Activated T-helper 2 cell treated with anti-CD3 and anti-CD28 coated beads, Interferon-gamma antibody, Interleukin-2, Interleukin-4, amounts not matched to agents 10 μg/mL and 5 μg/mL and 100 μg/mL, durations not matched to agents 14 hours and 24 hours and 36 hours (primary cell): ENCODE measurements at regions not wholly inside any gene's neighbourhood (a gene's known extent, or its start where the extent isn't known, plus 50 kb on each side); places are given as distances from the start of the nearest gene placed in this dataset.

Experiments used
- DNase-seq: peaks from one replicate; pipeline ENCODE4 v3.0.0; 2021; ENCODE audit warnings: low spot score
- H3K27ac Mint-ChIP-seq: one replicate; pipeline ENCODE4 v1.8.0; 2021; ENCODE audit warnings: mixed read lengths
- H3K27me3 Mint-ChIP-seq: one replicate; pipeline ENCODE4 v1.8.0; 2021; ENCODE audit warnings: low read depth, mixed read lengths
- H3K36me3 Mint-ChIP-seq: one replicate; pipeline ENCODE4 v1.8.0; 2021; ENCODE audit warnings: low read depth, mixed read lengths
- H3K4me1 Mint-ChIP-seq: one replicate; pipeline ENCODE4 v1.8.0; 2021; ENCODE audit warnings: low read depth, mixed read lengths
- H3K4me3 Mint-ChIP-seq: one replicate; pipeline ENCODE4 v1.8.0; 2021; ENCODE audit warnings: low read depth, mild to moderate bottlenecking, moderate library complexity, mixed read lengths
- H3K9me3 Mint-ChIP-seq: one replicate; pipeline ENCODE4 v1.8.0; 2021; ENCODE audit warnings: mixed read lengths
- intact Hi-C: fragments of 100-400 bp; cut with micrococcal nuclease; formaldehyde crosslinking; loops from one replicate; pipeline ENCODE4 v1.15.1; 2023

DNA sequence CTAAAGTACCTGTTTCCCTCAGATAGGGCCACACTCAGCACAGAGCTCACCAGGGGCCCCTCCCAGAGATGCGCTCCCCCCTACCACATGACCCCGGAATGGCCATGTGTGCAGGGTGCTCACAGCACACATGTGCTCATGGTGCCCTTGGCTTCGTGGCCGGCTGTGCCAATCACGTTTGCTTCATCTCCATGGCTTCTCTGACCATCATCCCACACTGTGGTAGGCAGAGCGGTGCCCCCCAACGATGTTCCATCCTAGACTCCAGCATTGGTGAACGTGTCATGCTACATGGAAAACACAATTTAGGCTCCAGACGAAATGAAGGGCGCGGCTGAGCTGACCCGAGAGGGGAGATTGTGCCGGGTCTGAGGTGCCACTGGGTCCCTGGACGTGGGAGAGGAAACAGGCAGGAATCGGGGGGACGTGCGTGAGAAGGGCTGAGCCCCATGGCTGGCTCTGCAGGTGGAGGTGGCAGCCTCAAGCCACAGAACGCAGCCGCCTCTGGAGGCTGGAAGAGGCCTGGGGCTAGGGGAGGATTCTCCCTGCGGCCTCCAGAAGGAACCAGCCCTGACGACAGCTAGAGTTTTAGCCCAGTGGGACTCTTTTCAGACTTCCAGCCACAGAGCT lies 126.5 kb downstream of the DLL1 start:
- H3K27ac Mint-ChIP-seq, result no peak overlapping the region
- no peaks in the 10 kb centered on the region for H3K4me1 Mint-ChIP-seq
- H3K4me3 Mint-ChIP-seq, result no peak overlapping the region
- no peaks in the 10 kb centered on the region for H3K36me3 Mint-ChIP-seq
- intact Hi-C loops, result no loop called here
- DNase-seq, result no peak
- H3K27me3 Mint-ChIP-seq, result no peaks in the 10 kb centered on the region
- H3K9me3 Mint-ChIP-seq, result peaks cover 5% of the 10 kb centered on the region

GRCh38 chr6:170163405-170164170 lies 127.3 kb downstream of the DLL1 start:
- no peak for DNase-seq
- Mint-ChIP-seq H3K36me3 (no peaks in the 10 kb centered on the region), H3K4me3 (no peak overlapping the region), H3K27me3 (no peaks in the 10 kb centered on the region), H3K4me1 (no peaks in the 10 kb centered on the region), H3K9me3 (peaks cover 5% of the 10 kb centered on the region), H3K27ac (no peak overlapping the region)
- intact Hi-C loops, result no loop called here

GRCh38 chr6:170162775-170163404 lies 128.0 kb downstream of the DLL1 start:
- H3K4me3 Mint-ChIP-seq, result no peak overlapping the region
- intact Hi-C loops, result no loop called here
- H3K36me3 Mint-ChIP-seq, result no peaks in the 10 kb centered on the region
- H3K27me3 Mint-ChIP-seq, result no peaks in the 10 kb centered on the region
- no peaks in the 10 kb centered on the region for H3K9me3 Mint-ChIP-seq
- no peak overlapping the region for H3K27ac Mint-ChIP-seq
- DNase-seq, result no peak
- H3K4me1 Mint-ChIP-seq, result no peaks in the 10 kb centered on the region

- Mint-ChIP-seq H3K9me3 (no peaks in the 10 kb centered on the region), H3K27ac (no peak overlapping the region), H3K27me3 (no peaks in the 10 kb centered on the region), H3K36me3 (no peaks in the 10 kb centered on the region), H3K4me1 (no peaks in the 10 kb centered on the region), H3K4me3 (no peak overlapping the region)
- intact Hi-C loops, result no loop called here
- no peak for DNase-seq
Measured at GRCh38 chr6:170162011-170162774, 128.7 kb downstream of the DLL1 start.

DNA sequence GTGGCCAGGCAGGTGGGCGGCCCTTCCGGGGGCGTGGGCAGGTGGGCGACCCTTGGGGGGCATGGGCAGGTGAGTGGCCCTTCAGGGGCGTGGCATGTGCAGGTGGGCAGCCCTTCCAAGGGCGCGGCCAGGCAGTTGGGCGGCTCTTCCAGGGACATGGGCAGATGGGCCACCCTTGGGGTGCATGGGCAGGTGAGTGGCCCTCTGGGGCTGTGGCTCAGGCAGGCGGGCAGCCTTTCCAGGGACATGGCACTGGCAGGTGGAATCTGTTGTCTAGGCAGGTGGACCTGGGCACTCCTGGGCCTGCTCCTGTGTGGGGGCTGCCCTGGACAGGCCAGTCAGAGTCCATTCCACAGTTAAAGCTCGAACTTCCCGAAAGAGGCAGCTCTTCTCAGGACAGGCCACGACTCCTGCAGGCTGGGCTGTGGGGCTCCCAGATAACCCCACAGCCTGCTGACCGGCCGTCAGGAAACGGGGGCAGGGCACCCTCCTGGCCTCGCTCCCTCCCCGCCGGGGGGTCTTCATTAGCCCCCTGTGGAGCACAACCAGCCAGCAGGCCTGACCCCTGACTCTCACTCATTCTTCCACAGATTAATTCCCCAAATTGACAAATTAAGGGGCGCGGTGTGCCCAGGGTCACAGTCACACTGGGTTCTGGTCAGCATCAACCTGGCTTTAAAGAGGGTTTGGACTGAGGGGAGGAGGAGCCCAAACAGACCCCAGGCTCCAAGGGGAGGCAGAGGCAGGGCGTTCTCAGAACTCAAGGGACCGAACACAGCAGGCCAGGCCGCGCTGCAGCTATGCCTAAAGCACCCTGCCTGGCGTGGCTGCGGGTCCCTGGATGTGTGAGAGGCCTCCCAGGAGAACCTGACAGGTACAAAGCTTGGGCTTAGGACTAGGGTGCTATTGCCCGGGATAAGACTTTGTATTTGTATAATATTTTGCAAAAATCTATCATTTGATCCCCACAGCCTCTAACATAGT lies 130.0 kb downstream of the DLL1 start:
- Mint-ChIP-seq H3K27me3 (no peaks in the 10 kb centered on the region), H3K4me3 (no peak overlapping the region), H3K4me1 (no peaks in the 10 kb centered on the region), H3K9me3 (no peaks in the 10 kb centered on the region), H3K27ac (no peak overlapping the region), H3K36me3 (no peaks in the 10 kb centered on the region)
- intact Hi-C loops, result no loop called here
- DNase-seq, result no peak

DNA sequence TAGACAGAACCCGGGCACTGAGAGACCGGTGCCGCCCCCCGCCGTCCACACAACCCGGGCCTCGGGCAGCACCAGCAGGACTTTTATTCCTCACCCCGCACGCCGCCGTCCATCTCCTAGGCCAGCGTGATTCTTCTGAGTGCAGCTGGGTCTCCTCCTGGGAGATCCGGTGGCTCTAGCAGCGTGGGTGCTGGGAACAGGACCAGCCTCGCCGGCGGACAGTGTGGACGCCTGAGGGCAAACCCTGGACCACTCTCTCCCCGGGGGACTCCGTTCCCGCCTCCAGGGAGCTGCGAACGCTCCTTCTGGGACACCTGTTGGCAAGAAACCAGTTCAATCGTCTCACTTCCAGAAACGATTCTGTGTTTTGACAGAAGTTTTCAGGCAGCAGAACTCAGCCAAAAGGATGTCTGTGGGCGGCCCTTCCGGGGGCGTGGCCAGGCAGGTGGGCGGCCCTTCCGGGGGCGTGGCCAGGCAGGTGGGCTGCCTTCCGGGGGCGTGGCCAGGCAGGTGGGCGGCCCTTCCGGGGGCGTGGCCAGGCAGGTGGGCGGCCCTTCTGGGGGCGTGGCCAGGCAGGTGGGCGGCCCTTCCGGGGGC lies 130.7 kb downstream of the DLL1 start:
- Mint-ChIP-seq H3K27ac (no peak overlapping the region), H3K9me3 (no peaks in the 10 kb centered on the region)

DNA sequence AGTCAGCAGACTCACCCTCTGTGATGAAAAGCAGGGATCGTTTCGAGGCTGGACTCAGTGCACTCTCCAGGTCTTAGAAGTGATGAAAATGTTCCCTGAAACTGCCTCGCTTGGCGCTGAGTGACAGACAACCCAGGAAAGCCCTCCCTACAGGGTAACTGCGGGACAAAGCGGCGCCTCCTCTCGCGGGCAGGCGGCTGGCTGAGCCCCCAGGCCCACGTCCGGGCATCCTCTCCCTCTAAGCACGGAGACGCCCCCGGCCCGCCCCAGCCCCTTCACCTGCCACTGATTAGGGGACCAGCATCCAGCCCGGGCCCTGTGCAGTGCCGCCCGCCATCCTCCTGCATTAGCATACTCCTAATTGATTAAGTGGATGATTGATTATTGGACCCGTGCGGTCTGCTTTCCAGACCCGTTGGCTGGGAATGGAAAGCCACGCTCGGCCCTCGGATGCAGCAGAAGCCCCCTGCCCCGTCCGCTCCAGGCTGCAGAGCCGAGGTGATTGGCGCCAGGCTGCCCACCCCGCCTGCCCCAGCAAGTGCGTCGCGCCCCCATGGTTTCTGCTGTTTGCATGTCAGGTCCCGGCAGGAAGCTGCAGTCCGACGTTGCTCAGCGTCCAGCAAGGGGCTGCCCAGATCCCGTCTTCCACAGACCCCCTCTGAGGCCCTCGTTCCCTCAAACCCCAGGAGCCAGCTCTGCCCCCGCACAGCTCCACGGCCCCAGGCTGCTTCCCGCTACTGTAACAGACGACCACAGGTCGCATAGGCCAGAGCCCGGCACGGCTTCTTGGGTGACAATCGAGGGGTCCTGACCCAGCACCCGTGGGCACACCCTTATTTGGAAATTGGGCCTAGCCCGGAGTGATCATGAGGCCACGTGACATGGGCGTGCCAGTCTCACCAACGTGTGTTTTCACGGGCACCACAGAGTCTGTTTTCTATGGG lies 131.6 kb downstream of the DLL1 start:
- Mint-ChIP-seq H3K4me3 (no peak overlapping the region), H3K4me1 (no peaks in the 10 kb centered on the region), H3K27ac (no peak overlapping the region), H3K36me3 (no peaks in the 10 kb centered on the region), H3K27me3 (no peaks in the 10 kb centered on the region), H3K9me3 (no peaks in the 10 kb centered on the region)
- DNase-seq, result no peak
- intact Hi-C loops, result no loop called here

More for the DNA sequence above, 130.7 kb downstream of the DLL1 start:
- H3K36me3 Mint-ChIP-seq, result no peaks in the 10 kb centered on the region
- no peak overlapping the region for H3K4me3 Mint-ChIP-seq
- no peak for DNase-seq
- no peaks in the 10 kb centered on the region for H3K27me3 Mint-ChIP-seq
- no peaks in the 10 kb centered on the region for H3K4me1 Mint-ChIP-seq
- intact Hi-C loops, result no loop called here

DNA sequence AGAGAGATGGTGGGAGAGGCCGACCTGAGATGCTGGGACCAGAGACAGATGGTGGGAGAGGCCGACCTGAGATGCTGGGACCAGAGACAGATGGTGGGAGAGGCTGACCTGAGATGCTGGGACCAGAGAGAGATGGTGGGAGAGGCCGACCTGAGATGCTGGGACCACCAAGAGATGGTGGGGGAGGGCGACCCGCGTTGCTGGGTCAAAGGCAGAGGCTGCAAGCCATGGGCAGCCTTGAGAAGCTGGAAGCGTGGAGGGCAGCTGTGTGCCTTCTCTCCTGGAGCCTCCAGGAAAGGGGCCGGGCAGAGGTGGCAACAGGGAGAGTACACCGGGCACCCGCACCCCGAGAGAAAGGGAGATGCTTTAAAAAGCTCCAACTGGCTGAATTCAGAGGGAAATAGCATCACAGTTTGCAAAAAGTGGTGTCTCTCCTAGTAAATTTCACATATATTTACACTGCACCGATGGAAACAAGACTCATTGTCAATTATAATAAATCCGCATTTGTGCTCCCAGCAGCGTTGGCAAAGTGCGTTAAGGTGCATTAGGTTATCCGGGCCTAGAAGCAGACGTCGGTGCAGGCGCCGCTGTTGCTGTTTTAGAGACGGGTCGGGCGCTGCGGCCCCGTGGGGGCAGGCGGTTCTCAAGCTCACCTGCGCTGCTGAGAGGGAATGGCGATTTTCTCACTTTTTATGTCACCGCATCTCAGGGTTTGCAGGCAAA lies 132.4 kb downstream of the DLL1 start:
- no peak for DNase-seq
- H3K36me3 Mint-ChIP-seq, result no peaks in the 10 kb centered on the region
- intact Hi-C loops, result no loop called here
- H3K4me3 Mint-ChIP-seq, result no peak overlapping the region
- H3K9me3 Mint-ChIP-seq, result no peaks in the 10 kb centered on the region
- no peak overlapping the region for H3K27ac Mint-ChIP-seq
- H3K27me3 Mint-ChIP-seq, result no peaks in the 10 kb centered on the region
- no peaks in the 10 kb centered on the region for H3K4me1 Mint-ChIP-seq

- Mint-ChIP-seq H3K4me3 (no peak overlapping the region), H3K4me1 (no peaks in the 10 kb centered on the region), H3K27me3 (no peaks in the 10 kb centered on the region), H3K27ac (no peak overlapping the region), H3K36me3 (no peaks in the 10 kb centered on the region), H3K9me3 (no peaks in the 10 kb centered on the region)
- intact Hi-C loops, result no loop called here
- no peak for DNase-seq
Measured at GRCh38 chr6:170157567-170158218, 133.2 kb downstream of the DLL1 start.
